Tibial nerve (tissue), 4 donors: ENCODE measurements at regions not wholly inside any gene's neighbourhood (a gene's known extent, or its start where the extent isn't known, plus 50 kb on each side); places are given as distances from the start of the nearest gene placed in this dataset.

Experiments
- DNase-seq, 2 donors: peaks; one replicate each; pipeline ENCODE4 v3.0.0-alpha.2; 2019; ENCODE audit warnings: low spot score in 2 of 2
- H3K27ac ChIP-seq, 4 donors: fragments of 200-600 bp; sonication (generic) in 3 of 4; one replicate each; pipeline ENCODE4 v1.5.1; 2017 to 2019; ENCODE audit warnings: mild to moderate bottlenecking in 1 of 4
- H3K27me3 ChIP-seq, 2 donors: fragments of 200-600 bp; sonication (generic) in 1 of 2; one replicate each; pipeline versions ENCODE4 v1.5.1 to v1.6.0; 2017 to 2019
- H3K36me3 ChIP-seq, 3 donors: fragments of 200-600 bp; sonication (generic); one replicate each; pipeline ENCODE4 v1.5.1; 2018 to 2019
- H3K4me1 ChIP-seq, 4 donors: fragments of 200-600 bp; sonication (generic) in 3 of 4; one replicate each; pipeline ENCODE4 v1.5.1; 2017 to 2019
- H3K4me3 ChIP-seq, 4 donors: fragments of 200-600 bp; sonication (generic) in 3 of 4; one replicate each; pipeline ENCODE4 v1.5.1; 2017 to 2019; ENCODE audit warnings: mild to moderate bottlenecking in 1 of 4, moderate library complexity in 1 of 4
- H3K9me3 ChIP-seq, 4 donors: fragments of 200-600 bp; sonication (generic) in 3 of 4; one replicate each; pipeline ENCODE4 v1.5.1; 2017 to 2019
- EP300 ChIP-seq, 2 donors: sonication (generic); formaldehyde crosslinking; IDR thresholded peaks; one replicate each; pipeline ENCODE4 v1.6.1; 2017; ENCODE audit warnings: antibody characterized with exemption in 2 of 2, mild to moderate bottlenecking in 1 of 2
- POLR2A ChIP-seq, 2 donors: fragments of 450-650 bp; IDR thresholded peaks; one replicate each; pipeline ENCODE4 v1.6.1; 2017; ENCODE audit warnings: antibody characterized with exemption in 2 of 2, mild to moderate bottlenecking in 2 of 2, moderate library complexity in 2 of 2
- WGBS, 2 donors: methylation state at CpG; one replicate each; pipeline ENCODE4 v1.1.5; 2018; 5-methylcytosine and 5-hydroxymethylcytosine counted together
- TF ChIP-seq, protein P1 (sequence below), 5 experiments: fragments of 200-600 bp in 3 of 5; fragments of 450-650 bp in 2 of 5; sonication (generic) in 3 of 5; IDR thresholded peaks; one replicate each; pipeline ENCODE4 v1.5.1; 2016 to 2019; ENCODE audit warnings: antibody characterized with exemption in 5 of 5, mild to moderate bottlenecking in 3 of 5, moderate library complexity in 2 of 5

DNA sequence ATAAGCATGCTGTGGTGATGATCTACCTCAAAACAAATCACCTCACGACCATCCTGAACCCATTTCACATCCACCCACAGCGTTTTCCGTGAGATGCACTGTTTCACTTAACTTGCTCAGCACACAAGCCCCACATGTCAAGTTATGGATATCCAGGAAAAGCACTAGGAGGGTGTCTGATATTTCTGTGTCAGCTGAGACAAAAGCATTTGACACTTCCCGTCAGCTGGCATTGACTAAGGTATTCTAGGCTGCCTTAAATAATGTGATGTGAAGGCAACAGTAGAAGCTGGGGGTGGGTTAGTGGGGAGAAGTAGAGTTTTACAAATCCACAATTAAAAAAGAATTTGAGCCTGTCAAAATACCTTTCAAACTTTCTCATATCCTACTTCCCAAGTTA lies 68.7 kb upstream of the MDFIC start:
- Histone ChIP-seq H3K36me3 (no peaks in the 10 kb centered on the region), H3K27ac (no peak overlapping the region), H3K4me1 (no peaks in the 10 kb centered on the region), H3K27me3 (no peaks in the 10 kb centered on the region), H3K9me3 (no peaks in the 10 kb centered on the region), H3K4me3 (no peak overlapping the region)
- WGBS, 2 donors, result 94 to 97% methylated on average over 4 of the region's 4 CpGs
- DNase-seq, result no peak
- TF ChIP-seq, protein P1, sequence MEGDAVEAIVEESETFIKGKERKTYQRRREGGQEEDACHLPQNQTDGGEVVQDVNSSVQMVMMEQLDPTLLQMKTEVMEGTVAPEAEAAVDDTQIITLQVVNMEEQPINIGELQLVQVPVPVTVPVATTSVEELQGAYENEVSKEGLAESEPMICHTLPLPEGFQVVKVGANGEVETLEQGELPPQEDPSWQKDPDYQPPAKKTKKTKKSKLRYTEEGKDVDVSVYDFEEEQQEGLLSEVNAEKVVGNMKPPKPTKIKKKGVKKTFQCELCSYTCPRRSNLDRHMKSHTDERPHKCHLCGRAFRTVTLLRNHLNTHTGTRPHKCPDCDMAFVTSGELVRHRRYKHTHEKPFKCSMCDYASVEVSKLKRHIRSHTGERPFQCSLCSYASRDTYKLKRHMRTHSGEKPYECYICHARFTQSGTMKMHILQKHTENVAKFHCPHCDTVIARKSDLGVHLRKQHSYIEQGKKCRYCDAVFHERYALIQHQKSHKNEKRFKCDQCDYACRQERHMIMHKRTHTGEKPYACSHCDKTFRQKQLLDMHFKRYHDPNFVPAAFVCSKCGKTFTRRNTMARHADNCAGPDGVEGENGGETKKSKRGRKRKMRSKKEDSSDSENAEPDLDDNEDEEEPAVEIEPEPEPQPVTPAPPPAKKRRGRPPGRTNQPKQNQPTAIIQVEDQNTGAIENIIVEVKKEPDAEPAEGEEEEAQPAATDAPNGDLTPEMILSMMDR (IDR thresholded peaks at IDR 0.05), result no peak
- TF ChIP-seq POLR2A (IDR thresholded peaks at IDR 0.05) (no peak), EP300 (IDR thresholded peaks at IDR 0.05) (no peak)

DNA sequence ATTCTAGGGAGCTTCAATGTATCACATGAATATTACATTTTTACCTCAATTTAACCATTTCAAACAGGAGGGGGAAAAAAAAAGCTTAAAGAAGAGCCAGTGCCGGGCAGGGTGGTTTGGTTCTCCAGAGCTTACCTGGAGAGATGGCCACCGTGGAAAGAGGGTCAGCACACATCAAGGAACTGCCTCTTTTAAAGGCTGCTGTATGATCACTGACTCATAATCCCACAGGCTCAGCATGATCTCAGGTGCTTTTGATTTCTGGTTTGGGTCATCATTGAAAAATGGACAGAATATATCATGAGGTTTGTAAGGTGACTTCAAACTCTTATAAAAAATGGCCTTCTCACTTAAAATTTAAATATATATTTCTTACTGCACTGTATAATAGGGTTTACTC lies 67.5 kb upstream of the MDFIC start:
- Histone ChIP-seq H3K9me3 (no peaks in the 10 kb centered on the region), H3K27ac (no peak overlapping the region), H3K36me3 (no peaks in the 10 kb centered on the region), H3K4me3 (no peak overlapping the region), H3K27me3 (no peaks in the 10 kb centered on the region), H3K4me1 (no peaks in the 10 kb centered on the region)
- no peak for DNase-seq
- WGBS, 2 donors, result 81 to 86% methylated on average over 2 of the region's 2 CpGs
- no peak for TF ChIP-seq POLR2A (IDR thresholded peaks at IDR 0.05)
- TF ChIP-seq EP300 (IDR thresholded peaks at IDR 0.05), result no peak
- TF ChIP-seq, protein P1 (IDR thresholded peaks at IDR 0.05), result no peak

DNA sequence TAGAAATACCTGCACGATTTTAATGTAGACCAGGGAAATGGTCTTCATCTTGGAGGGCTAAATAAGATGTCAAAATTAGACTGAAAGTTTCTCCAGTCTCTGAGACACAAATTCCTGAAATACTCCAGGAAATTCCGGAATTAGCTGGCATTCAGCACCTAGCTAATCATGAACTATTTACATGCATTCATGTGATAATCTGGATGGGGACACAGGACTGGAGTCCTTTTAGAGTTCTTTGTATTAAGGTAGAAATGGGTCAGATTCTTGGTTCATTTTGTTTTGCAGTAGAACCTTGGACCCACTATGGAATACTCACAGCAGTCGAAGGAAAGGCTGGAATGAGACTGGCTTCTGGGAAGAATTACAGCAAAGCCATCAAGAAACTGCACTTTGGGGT lies 65.3 kb upstream of the MDFIC start:
- TF ChIP-seq, protein P1 (IDR thresholded peaks at IDR 0.05), result no peak
- TF ChIP-seq POLR2A (IDR thresholded peaks at IDR 0.05), result no peak
- 60 to 83% methylated on average over 3 of the region's 3 CpGs for WGBS, 2 donors
- no peak overlapping the region for H3K4me3 ChIP-seq
- no peaks in the 10 kb centered on the region for H3K4me1 ChIP-seq
- H3K9me3 ChIP-seq, result no peaks in the 10 kb centered on the region
- H3K27me3 ChIP-seq, result no peaks in the 10 kb centered on the region
- no peak overlapping the region for H3K27ac ChIP-seq
- no peaks in the 10 kb centered on the region for H3K36me3 ChIP-seq
- no peak for DNase-seq

GRCh38 chr7:114857605-114858004 lies 64.3 kb upstream of the MDFIC start:
- no peaks in the 10 kb centered on the region for H3K27me3 ChIP-seq
- TF ChIP-seq POLR2A (IDR thresholded peaks at IDR 0.05) (no peak), EP300 (IDR thresholded peaks at IDR 0.05) (no peak)
- TF ChIP-seq, protein P1 (IDR thresholded peaks at IDR 0.05), result no peak
- H3K9me3 ChIP-seq, result no peaks in the 10 kb centered on the region
- H3K4me1 ChIP-seq, result no peaks in the 10 kb centered on the region
- H3K4me3 ChIP-seq, result no peak overlapping the region
- no peaks in the 10 kb centered on the region for H3K36me3 ChIP-seq
- no peak for DNase-seq
- 85 to 100% methylated on average over 1 of the region's 1 CpG for WGBS, 2 donors
- H3K27ac ChIP-seq, result no peak overlapping the region

DNA sequence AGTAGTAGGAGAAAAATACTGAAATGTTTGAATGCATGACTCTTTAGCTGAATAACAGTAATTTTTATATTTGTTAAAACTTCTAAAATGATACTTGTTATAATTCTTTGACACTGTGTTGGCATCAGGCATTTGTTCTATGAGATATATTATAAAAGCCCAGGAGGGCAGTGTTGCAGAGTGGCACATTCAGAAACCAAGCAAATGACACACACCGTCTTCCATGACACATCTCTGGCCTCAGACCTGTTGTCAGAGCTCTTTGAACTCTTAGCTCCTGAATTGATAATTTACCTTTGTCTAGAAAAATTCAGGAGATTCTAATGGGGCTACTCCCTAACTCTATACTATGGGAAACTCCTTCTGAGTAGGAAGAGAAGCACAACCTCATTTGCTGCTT lies 62.4 kb upstream of the MDFIC start:
- no peak for DNase-seq
- Histone ChIP-seq H3K27ac (no peak overlapping the region), H3K9me3 (no peaks in the 10 kb centered on the region), H3K4me3 (no peak overlapping the region), H3K27me3 (no peaks in the 10 kb centered on the region), H3K36me3 (no peaks in the 10 kb centered on the region), H3K4me1 (no peaks in the 10 kb centered on the region)
- 94 to 97% methylated on average over 1 of the region's 1 CpG for WGBS, 2 donors
- TF ChIP-seq, protein P1 (IDR thresholded peaks at IDR 0.05), result no peak
- TF ChIP-seq POLR2A (IDR thresholded peaks at IDR 0.05) (no peak), EP300 (IDR thresholded peaks at IDR 0.05) (no peak)
